HEK293 (cell line): ENCODE measurements at regions not wholly inside any gene's neighbourhood (a gene's known extent, or its start where the extent isn't known, plus 50 kb on each side); places are given as distances from the start of the nearest gene placed in this dataset.
A peak's percentile ranks its signal among the peaks of the same experiment; 100 is the strongest.

Experiments
- CTCF ChIA-PET: fragments of 350-600 bp; formaldehyde crosslinking; extraction: SDS; loops from one replicate; lab custom pipeline; 2021; ENCODE audit warnings: antibody characterized with exemption; lab: Yijun Ruan, JAX
- POLR2A ChIA-PET: fragments of 300-600 bp; formaldehyde crosslinking; extraction: SDS; loops from one replicate; lab custom pipeline; 2020; ENCODE audit warnings: antibody characterized with exemption, inconsistent platforms; lab: Yijun Ruan, JAX
- H3K27ac ChIP-seq: fragments of 200-500 bp; sonication (Bioruptor generic); 2 replicates; pipeline ENCODE4 v1.5.1; 2014; ENCODE audit warnings: low read depth, low read length, control low read depth, inconsistent platforms; ENCODE audit errors: extremely low read depth
- H3K36me3 ChIP-seq, 2 experiments: fragments of 200-500 bp in 1 of 2; sonication (Bioruptor generic) in 1 of 2; 1 replicate in 1 of 2; 2 replicates in 1 of 2; pipeline ENCODE4 v1.5.1; 2014 to 2017; ENCODE audit warnings: inconsistent platforms in 2 of 2, low read length in 2 of 2; ENCODE audit not compliant: control insufficient read depth in 2 of 2, insufficient read depth in 1 of 2
- H3K4me1 ChIP-seq: fragments of 200-500 bp; sonication (Bioruptor generic); 2 replicates; pipeline ENCODE4 v1.5.1; 2014; ENCODE audit warnings: mild to moderate bottlenecking, low read length, inconsistent platforms; ENCODE audit not compliant: control insufficient read depth, insufficient read depth
- H3K4me3 ChIP-seq: 2 replicates; pipeline ENCODE4 v1.5.1; 2011; ENCODE audit warnings: low read depth, mild to moderate bottlenecking, control low read depth, low read length, moderate library complexity
- H3K9me3 ChIP-seq: fragments of 200-500 bp; sonication (Bioruptor generic); 2 replicates; pipeline ENCODE4 v1.5.1; 2014; ENCODE audit warnings: low read depth, low read length, inconsistent platforms; ENCODE audit not compliant: control insufficient read depth, insufficient read depth
- GLIS2 ChIP-seq: fragments of 450-650 bp; formaldehyde crosslinking; IDR thresholded peaks from 2 replicates; pipeline ENCODE4 v1.5.1; 2016; ENCODE audit warnings: missing biosample characterization, missing genetic modification characterization
- KLF1 ChIP-seq: fragments of 450-650 bp; formaldehyde crosslinking; IDR thresholded peaks from 2 replicates; pipeline ENCODE4 v1.5.1; 2016; ENCODE audit warnings: missing biosample characterization, missing genetic modification characterization
- SCRT2 ChIP-seq: fragments of 450-650 bp; formaldehyde crosslinking; IDR thresholded peaks from 2 replicates; pipeline ENCODE4 v1.5.1; 2016; ENCODE audit warnings: missing biosample characterization, missing genetic modification characterization
- SETDB1 ChIP-seq: IDR thresholded peaks from one replicate; pipeline ENCODE4 v1.6.1; 2017; ENCODE audit warnings: mild to moderate bottlenecking, low read length, moderate library complexity, mixed read lengths; ENCODE audit not compliant: insufficient read length
- ZBTB6 ChIP-seq: fragments of 450-650 bp; formaldehyde crosslinking; IDR thresholded peaks from 2 replicates; pipeline ENCODE4 v1.5.1; 2017; ENCODE audit warnings: missing biosample characterization, missing genetic modification characterization
- ZEB2 ChIP-seq: fragments of 450-650 bp; formaldehyde crosslinking; IDR thresholded peaks from 2 replicates; pipeline ENCODE4 v1.5.1; 2016; ENCODE audit warnings: missing biosample characterization, missing genetic modification characterization
- ZFP41 ChIP-seq: fragments of 450-650 bp; formaldehyde crosslinking; IDR thresholded peaks from 2 replicates; pipeline ENCODE4 v1.5.1; 2016; ENCODE audit warnings: missing biosample characterization, missing genetic modification characterization, borderline replicate concordance
- ZNF112 ChIP-seq: fragments of 450-650 bp; formaldehyde crosslinking; IDR thresholded peaks from 2 replicates; pipeline ENCODE4 v1.5.0; 2017; ENCODE audit warnings: missing biosample characterization, missing genetic modification characterization
- ZNF184 ChIP-seq: fragments of 450-650 bp; IDR thresholded peaks from 2 replicates; pipeline ENCODE4 v1.5.1; 2018; ENCODE audit warnings: missing biosample characterization, mild to moderate bottlenecking, missing genetic modification characterization
- ZNF223 ChIP-seq: fragments of 450-650 bp; formaldehyde crosslinking; IDR thresholded peaks from 2 replicates; pipeline ENCODE4 v1.5.1; 2016; ENCODE audit warnings: missing biosample characterization, missing genetic modification characterization
- ZNF302 ChIP-seq: fragments of 450-650 bp; formaldehyde crosslinking; IDR thresholded peaks from 2 replicates; pipeline ENCODE4 v1.5.1; 2016; ENCODE audit warnings: missing biosample characterization, missing genetic modification characterization, low read depth
- ZNF350 ChIP-seq: fragments of 450-650 bp; formaldehyde crosslinking; IDR thresholded peaks from 2 replicates; pipeline ENCODE4 v1.5.0; 2017; ENCODE audit warnings: missing biosample characterization, mild to moderate bottlenecking, missing genetic modification characterization
- ZNF394 ChIP-seq: fragments of 450-650 bp; formaldehyde crosslinking; IDR thresholded peaks from 2 replicates; pipeline ENCODE4 v1.5.1; 2016; ENCODE audit warnings: missing biosample characterization, missing genetic modification characterization, mild to moderate bottlenecking, moderate library complexity, borderline replicate concordance
- ZNF416 ChIP-seq: fragments of 450-650 bp; formaldehyde crosslinking; IDR thresholded peaks from 2 replicates; pipeline ENCODE4 v1.5.1; 2016; ENCODE audit warnings: missing biosample characterization, missing genetic modification characterization
- ZNF426 ChIP-seq: fragments of 450-650 bp; formaldehyde crosslinking; IDR thresholded peaks from 2 replicates; pipeline ENCODE4 v1.5.1; 2017; ENCODE audit warnings: missing biosample characterization, missing genetic modification characterization, mild to moderate bottlenecking, inconsistent platforms, moderate library complexity
- ZNF639 ChIP-seq: fragments of 450-650 bp; formaldehyde crosslinking; IDR thresholded peaks from 2 replicates; pipeline ENCODE4 v1.5.1; 2016; ENCODE audit warnings: missing biosample characterization, missing genetic modification characterization
- ZNF692 ChIP-seq: fragments of 450-650 bp; formaldehyde crosslinking; IDR thresholded peaks from 2 replicates; pipeline ENCODE4 v1.5.1; 2016; ENCODE audit warnings: missing biosample characterization, missing genetic modification characterization
- ZNF704 ChIP-seq: fragments of 450-650 bp; formaldehyde crosslinking; IDR thresholded peaks from 2 replicates; pipeline ENCODE4 v1.5.1; 2016; ENCODE audit warnings: missing biosample characterization, missing genetic modification characterization
- ZNF76 ChIP-seq: fragments of 450-650 bp; formaldehyde crosslinking; IDR thresholded peaks from 2 replicates; pipeline ENCODE4; 2016; ENCODE audit warnings: low read depth, missing biosample characterization, missing genetic modification characterization, borderline replicate concordance
- ZNF777 ChIP-seq: fragments of 450-650 bp; formaldehyde crosslinking; IDR thresholded peaks from 2 replicates; pipeline ENCODE4 v1.5.1; 2017; ENCODE audit warnings: missing biosample characterization, missing genetic modification characterization, borderline replicate concordance
- TF ChIP-seq, protein P1 (sequence below): fragments of 450-650 bp; formaldehyde crosslinking; IDR thresholded peaks from 2 replicates; pipeline ENCODE4 v1.5.1; 2016; ENCODE audit warnings: missing biosample characterization, missing genetic modification characterization
- TF ChIP-seq, protein P2 (sequence below): fragments of 450-650 bp; formaldehyde crosslinking; optimal IDR thresholded peaks from 2 replicates; pipeline ENCODE3; 2016; ENCODE audit warnings: missing biosample characterization, mild to moderate bottlenecking, missing genetic modification characterization

DNA sequence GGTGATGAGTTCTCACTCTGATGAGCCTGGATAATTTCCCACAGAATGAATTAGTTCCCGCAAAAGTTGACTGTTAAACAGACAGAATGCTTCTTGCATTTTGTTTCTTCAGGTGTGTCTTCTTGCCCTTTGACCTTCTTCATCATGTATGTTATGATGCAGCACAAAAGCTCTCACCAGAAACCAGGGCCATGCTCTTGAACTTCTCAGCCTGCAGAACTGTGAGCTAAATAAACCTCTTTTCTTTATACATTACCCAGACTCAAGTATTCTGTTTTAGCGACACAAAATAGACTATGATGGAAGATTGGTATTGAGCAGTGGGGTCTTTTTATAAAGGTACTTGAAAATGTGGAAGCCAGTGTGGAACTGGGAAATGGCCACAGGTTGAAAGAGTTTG lies 95.2 kb upstream of the TNS3 start:
- Histone ChIP-seq H3K9me3 (no peaks in the 10 kb centered on the region), H3K36me3 (no peaks in the 10 kb centered on the region), H3K4me3 (no peak overlapping the region), H3K27ac (no peak overlapping the region), H3K4me1 (no peaks in the 10 kb centered on the region)
- CTCF ChIA-PET, result interaction anchor here (0.7 kb wide), 3 partner anchors 11 to 64 kb away, joined by 3 read pairs; no protein-coding TSS in a partner anchor
- POLR2A ChIA-PET, result no interaction called here
- TF ChIP-seq ZNF76 (no peak), ZNF350 (tag by site-specific recombination) (no peak), SETDB1 (peak; percentile 46), ZNF426 (tag by site-specific recombination) (no peak), SCRT2 (no peak), ZNF223 (tag by site-specific recombination) (no peak), ZFP41 (tag by site-specific recombination) (no peak), ZNF184 (tag by site-specific recombination) (no peak)
- TF ChIP-seq, protein P1, sequence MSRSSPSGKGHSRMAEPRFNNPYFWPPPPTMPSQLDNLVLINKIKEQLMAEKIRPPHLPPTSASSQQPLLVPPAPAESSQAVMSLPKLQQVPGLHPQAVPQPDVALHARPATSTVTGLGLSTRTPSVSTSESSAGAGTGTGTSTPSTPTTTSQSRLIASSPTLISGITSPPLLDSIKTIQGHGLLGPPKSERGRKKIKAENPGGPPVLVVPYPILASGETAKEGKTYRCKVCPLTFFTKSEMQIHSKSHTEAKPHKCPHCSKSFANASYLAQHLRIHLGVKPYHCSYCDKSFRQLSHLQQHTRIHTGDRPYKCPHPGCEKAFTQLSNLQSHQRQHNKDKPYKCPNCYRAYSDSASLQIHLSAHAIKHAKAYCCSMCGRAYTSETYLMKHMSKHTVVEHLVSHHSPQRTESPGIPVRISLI (tag by site-specific recombination), result no peak

GRCh38 chr7:47672977-47673381 lies 91.1 kb upstream of the TNS3 start:
- Histone ChIP-seq H3K27ac (no peak overlapping the region), H3K4me3 (no peak overlapping the region), H3K36me3 (no peaks in the 10 kb centered on the region), H3K9me3 (no peaks in the 10 kb centered on the region), H3K4me1 (no peaks in the 10 kb centered on the region)
- ChIA-PET CTCF (interaction anchor here (0.7 kb wide), 1 partner anchor 17 kb away, joined by 3 read pairs; no protein-coding TSS in a partner anchor), POLR2A (no interaction called here)
- no peak for TF ChIP-seq KLF1 (tag by site-specific recombination)
- TF ChIP-seq ZNF692 (tag by site-specific recombination), result no peak
- no peak for TF ChIP-seq ZNF704 (tag by site-specific recombination)
- TF ChIP-seq ZNF777 (tag by site-specific recombination), result no peak
- no peak for TF ChIP-seq GLIS2 (tag by site-specific recombination)
- TF ChIP-seq ZNF302 (tag by site-specific recombination), result no peak
- TF ChIP-seq ZNF394, result no peak
- TF ChIP-seq, protein P2, sequence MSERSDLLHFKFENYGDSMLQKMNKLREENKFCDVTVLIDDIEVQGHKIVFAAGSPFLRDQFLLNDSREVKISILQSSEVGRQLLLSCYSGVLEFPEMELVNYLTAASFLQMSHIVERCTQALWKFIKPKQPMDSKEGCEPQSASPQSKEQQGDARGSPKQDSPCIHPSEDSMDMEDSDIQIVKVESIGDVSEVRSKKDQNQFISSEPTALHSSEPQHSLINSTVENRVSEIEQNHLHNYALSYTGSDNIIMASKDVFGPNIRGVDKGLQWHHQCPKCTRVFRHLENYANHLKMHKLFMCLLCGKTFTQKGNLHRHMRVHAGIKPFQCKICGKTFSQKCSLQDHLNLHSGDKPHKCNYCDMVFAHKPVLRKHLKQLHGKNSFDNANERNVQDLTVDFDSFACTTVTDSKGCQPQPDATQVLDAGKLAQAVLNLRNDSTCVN, result no peak
- no peak for TF ChIP-seq ZNF416 (tag by site-specific recombination)
- TF ChIP-seq ZEB2 (tag by site-specific recombination), result no peak
- TF ChIP-seq ZBTB6 (tag by site-specific recombination), result no peak
- no peak for TF ChIP-seq ZNF112 (tag by site-specific recombination)
- no peak for TF ChIP-seq ZNF639 (tag by site-specific recombination)
